HG02981 (cell line): ENCODE measurements at regions not wholly inside any gene's neighbourhood (a gene's known extent, or its start where the extent isn't known, plus 50 kb on each side); places are given as distances from the start of the nearest gene placed in this dataset.
"Not testable (repeated sequence)": the region's sequence is repeated elsewhere in the genome, so short reads cannot be mapped to it uniquely, and the experiment has no call there.

Source experiments
- ATAC-seq: cut with Tn5 transposase; IDR thresholded peaks from one replicate; pipeline ENCODE4 v1.9.1; 2021; ENCODE audit warnings: mild to moderate bottlenecking, moderate library complexity; ENCODE audit not compliant: unreplicated experiment

DNA sequence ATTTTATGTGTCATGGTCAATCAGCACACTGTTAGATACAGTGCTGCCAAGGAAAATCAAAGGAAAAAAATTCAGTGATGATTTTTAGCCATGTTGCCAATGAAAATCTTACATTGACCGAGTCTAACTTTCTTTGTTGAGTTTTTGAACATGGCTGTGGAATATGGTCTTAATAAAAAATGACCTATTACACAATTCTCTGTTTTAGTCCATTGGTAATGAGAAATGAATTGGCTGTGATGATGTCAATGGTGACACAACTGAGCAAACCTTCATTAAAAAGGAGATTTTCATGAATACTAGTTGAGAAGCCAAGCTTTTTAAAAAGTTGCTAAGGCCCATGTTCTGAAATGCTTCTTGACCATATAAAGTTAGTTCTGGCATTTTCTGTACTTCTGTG is 225.9 kb upstream of the GYPA start:
- no peak for ATAC-seq

DNA sequence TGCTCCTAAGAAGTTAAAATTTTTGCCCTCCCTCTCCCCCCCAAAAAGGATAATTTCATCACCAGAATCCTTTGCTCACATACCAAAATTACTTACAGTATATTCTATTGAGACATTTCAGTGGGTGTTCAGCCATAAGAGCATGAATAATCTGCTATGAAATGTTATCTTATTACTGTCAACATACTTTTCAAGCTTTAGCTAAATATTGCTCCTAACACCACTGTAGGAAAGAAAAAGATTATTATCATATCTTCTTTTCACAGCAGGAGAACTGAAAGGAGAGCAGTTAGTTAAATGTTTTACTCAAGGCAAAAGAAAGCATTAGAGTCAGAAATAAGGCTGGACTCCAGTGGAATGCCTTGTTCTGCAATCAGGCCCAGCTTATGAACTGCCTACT is 231.0 kb upstream of the GYPA start:
- no peak for ATAC-seq

DNA sequence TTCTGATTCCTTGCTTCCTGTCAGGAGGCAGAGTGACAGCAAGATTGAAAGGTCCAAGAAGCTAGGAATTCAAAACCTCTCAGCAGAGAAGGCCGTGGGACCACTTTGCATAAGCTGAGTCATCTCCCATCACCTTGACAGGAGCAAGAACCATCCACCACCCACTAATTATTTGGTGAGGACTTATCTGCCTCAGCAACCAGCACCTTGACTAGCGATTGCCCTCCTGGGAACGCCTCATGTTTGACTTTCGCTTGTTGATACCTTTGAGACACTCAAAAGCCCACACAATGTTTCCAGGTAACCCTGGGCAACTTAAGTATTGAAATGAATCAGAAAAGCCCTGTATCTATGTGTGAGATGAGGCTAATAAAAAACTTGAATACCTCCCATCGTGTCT is 233.5 kb upstream of the GYPA start:
- ATAC-seq, result peak; percentile 86

GRCh38 chr4:144376866-144377265 is 236.3 kb upstream of the GYPA start:
- ATAC-seq, result no peak

GRCh38 chr4:144384408-144384807 is 243.9 kb upstream of the GYPA start:
- ATAC-seq, result no peak

DNA sequence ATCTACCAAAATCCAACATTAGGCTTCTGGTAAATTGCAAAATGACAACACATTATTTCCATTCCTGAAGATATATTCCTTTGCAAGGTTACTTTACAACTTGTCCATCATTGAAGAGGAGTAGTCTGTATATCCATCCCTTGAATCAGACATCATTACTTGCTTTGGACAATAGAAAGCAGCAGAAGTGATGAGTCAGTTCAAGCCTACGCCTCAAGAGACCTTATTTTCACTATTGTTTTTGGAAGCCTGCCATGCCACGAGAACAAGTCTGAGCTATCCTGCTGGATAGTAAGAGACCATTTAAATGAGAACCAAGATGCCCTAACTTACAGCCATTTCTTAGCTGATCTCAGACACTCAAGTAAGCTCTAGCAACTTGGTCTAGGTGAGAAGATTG is 246.0 kb upstream of the HHIP start:
- ATAC-seq, result peak; percentile 77

GRCh38 chr4:144402176-144402575 is 243.8 kb upstream of the HHIP start:
- no peak for ATAC-seq

DNA sequence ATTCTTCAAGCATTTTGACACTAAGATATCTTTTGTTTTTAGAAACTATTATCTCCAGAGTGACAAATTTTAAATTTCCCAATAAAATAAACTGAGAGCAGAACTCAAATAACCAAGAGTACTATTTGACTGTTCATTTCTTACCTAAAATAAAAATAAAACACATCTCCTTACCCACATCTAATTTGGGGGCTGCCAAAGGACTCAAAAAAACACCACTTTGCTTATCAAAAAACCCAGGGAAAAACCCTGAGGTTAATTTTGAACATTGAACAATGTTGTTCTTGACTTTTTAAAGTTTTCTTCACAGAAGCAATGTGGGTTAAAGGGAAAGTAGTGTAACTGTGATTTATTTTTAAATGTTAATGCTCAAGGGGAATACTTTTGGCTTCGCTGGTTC is 243.0 kb upstream of the HHIP start:
- no peak for ATAC-seq

DNA sequence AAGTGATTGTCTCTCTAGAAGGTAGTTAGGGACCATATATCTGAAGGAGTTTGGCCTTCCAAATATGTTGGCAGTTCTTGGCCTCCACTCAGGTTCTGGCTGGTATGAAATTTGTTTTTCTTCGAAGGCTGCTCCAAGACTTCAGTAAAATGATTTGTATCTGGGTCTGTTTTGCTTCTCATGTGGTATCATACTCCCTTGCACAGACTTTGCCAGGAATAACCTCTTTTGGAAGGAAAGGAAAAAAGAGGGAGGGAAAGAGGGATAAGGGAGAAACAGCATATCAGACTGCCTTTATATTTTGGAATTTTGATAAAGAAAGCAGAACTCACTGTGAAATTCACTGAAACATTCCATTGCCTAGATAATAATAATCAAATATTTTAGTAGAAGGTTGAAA is 242.1 kb upstream of the HHIP start:
- no peak for ATAC-seq

- no peak for ATAC-seq
Measured at GRCh38 chr4:144409525-144409924, 236.4 kb upstream of the HHIP start.

DNA sequence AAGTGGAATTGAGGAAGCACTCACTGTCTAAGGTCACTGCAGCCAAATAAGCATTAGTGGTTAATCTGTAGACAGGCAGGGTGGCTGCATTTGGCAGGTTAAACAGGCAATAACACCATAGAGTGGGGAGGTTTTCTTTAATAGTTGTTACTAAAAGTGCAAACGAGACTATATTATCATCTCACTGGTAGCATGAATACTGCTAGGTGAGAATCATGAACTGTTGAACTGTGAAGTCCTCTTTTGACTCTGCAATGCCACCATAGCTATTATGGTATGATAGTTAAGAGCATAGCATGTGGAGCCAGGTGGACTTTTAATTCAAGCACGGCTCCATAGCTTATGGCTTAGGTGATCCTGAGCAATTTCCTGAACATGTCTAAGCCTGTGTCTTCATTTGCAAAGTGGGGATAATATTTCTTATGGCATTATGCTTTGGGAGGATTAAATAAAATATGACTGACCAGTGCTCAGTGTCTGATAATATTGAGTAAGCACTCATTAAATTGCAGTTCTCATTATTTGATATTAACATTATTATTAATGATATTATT is 235.6 kb upstream of the HHIP start:
- no peak for ATAC-seq

DNA sequence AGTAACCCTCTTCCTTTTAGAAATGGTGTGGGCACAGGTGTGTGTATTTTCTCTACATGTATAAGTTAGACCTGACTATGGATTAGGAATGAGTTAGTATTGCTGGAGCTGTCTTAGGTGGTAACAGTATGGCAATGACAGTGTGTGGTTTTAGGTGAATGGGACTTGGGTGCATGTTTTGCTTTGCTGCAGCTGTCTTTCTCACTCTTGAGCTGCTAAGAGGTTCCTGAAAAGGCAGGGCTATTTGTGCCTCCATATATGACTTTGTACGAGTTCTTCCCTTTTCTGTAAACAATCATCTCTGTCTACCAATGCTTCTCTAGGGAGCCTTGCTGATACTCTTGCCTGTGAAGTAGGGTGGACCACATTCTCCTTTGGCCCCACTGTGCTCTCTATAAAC is 234.8 kb upstream of the HHIP start:
- peak; percentile 51 for ATAC-seq

DNA sequence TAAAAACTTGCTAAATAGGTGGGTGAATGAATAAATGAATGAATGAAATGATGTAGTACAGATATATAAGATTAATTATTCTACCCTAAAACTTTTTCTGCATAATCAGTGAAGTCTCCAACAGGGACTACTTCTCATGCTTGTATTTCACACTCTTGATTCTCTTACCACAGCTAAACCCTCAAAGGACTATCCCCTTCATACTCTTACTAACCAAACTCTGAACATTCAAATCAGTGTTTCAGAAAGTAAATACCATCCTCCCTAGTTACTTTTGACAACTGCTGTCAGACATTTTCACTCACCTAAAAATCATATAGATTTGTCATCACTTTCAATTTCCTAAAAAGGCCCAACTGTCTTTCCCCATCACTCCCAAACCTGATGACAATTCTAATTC is 234.3 kb upstream of the HHIP start:
- ATAC-seq, result peak; percentile 66

DNA sequence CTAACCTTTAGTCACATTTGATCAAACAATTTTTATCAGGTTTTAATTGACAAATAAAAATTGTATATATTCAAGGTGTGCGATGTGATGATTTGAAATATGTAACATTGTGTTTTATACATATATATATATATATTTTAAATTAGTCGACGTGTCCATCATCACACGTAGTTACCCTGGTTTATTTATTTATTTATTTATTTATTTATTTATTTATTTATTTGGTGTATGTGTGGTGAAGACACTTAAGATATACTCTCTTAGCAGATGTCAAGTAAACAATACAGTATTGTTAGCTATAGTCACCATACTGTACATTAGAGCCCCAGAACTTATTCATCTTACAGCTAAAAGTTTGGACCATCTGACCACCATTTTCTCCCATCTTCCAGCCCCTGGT is 224.9 kb upstream of the HHIP start:
- no peak for ATAC-seq

DNA sequence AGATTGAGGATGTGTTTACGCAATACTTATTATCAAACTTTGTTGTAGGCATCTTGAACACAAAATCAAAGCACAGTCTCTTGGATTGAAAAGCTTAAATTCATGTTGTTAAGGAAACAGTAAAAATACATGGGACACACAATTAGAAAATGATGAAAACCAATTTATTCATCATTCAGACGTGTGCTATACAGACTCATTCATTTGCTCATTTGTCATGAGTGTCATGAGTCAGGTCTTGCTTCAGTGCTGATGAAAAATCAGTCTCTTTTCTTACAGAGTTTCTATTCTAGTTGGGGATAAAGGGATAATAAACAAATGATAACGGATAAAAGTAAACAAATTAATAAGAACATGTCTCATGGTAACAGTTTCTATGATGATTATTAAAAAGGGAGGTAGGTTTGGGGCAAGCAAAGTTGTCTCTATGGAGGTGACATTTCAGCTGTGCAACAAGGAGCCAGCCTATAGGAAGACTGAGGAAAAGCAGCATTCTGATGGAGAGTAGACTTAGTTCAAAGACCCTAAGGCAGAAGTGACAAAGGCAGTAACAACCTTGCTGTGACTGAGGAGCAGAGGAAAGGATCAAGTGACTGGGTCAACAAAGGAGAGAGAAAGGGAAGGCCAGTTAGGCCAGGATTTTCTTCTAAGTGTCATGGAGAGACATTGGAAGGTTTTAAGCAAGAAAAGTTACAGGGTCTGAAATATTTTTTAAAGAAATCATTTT is 224.0 kb upstream of the HHIP start:
- ATAC-seq, result no peak

- ATAC-seq, result no peak
Measured at GRCh38 chr4:144423930-144424329, 222.0 kb upstream of the HHIP start.

- not testable (repeated sequence) for ATAC-seq
Measured at GRCh38 chr4:144426023-144426422, 219.9 kb upstream of the HHIP start.

DNA sequence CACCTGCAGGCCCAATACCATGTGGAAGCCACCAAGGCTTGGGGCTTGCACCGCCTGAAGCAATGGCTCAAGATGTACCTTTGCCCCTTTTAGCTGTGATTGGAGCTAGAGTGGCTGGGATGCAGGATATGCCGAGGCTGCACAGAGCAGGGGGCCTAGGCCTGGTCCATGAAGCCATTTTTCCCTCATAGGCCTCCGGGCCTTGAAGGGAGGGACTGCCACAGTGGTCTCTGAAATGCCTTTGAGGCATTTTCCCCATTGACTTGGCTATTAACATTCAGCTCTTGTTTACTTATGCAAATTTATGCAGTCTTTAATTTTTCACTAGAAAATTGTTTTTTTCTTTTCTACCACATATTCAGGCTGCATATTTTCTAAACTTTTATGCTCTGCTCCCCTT is 203.2 kb upstream of the HHIP start:
- no peak for ATAC-seq

DNA sequence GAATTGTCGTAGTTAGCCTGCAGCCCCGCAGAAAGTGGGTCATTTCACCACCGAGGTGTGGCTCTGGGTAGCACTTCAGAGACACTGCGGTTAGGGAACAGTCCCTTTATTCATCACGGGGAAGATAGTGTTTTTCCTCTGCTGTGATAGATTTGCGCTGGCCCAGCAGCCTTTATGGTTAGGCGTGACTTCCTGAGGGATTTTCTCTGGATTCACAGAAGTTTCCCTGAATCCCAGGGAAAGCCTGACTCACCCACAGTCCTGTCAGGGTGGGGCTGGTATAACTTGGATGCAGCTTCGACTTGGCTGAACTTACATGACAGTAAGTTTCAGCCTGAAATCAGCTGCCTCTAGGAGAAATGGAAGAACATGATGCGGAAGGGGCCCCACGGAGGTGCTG is 196.3 kb upstream of the HHIP start:
- no peak for ATAC-seq

DNA sequence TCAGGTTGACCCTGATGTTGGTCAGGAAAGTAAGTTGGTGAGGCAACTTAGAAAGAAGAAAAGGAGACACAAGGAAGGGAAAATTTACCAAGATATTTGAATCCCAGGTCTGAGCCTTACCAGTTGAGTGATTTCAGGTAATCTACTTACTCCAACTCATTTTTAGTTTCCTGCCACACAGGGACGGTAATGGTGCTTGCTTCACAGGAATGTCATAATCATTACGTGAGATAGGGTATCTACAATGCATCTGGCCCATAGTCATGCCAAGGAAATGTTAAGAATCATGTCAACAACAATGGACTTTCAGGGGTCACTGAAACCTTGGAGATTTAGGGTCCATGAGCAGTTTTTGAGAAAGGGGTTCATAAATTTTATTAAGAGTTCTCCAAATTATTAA is 195.4 kb upstream of the HHIP start:
- no peak for ATAC-seq

DNA sequence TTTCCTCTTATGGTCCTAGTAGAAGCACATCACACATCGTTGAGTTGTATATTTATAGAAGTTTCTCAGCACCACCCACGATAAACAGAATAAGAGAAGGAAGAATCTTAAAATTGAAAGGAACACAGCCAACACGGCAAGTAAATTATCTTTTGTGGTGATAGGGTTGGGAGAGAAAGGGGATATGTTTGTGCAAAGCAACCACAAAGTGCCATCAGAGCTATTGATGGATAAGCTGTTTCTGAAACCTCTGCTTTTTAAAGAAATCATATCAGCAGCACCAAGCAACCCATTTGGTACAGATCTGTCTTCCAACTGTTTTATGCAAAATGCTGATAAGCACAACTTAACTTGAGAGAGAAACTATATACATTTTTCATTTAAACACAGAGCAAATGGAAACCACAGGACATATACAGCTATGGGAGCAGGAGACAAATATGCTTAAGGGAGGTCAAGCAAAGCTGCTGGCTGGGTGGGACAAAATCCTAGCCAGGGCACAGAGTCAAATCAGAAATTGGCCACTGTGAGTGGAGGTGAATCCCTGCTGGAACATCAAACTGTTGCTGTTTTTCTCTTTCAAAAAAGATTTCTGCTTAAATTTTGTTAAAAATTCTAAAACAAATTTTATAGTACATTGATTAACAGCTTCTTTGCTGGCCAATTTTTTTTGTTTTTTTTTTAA is 194.0 kb upstream of the HHIP start:
- ATAC-seq, result no peak

DNA sequence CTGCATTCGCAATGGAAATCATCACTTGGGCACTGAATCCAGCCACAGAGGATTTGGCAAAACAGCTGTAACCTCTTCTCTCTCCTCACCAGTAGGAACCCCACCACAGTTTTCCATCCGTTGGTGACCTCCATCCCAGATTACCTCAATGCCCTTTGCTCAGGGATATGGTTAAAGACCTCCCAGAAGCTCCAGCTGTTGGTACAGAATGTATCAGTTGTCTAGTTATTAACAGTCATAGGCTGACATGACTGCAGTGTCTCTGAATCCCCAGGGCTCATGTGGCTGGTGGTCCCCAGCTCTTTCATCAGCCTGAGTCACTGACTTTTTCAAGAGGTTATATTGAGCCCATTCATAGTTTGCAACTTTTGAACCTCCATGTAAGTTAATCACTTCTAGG is 189.8 kb upstream of the HHIP start:
- ATAC-seq, result no peak
